Mesodermal cell (in vitro differentiated cells): ENCODE measurements at regions not wholly inside any gene's neighbourhood (a gene's known extent, or its start where the extent isn't known, plus 50 kb on each side); places are given as distances from the start of the nearest gene placed in this dataset.
"Not testable (repeated sequence)": the region's sequence is repeated elsewhere in the genome, so short reads cannot be mapped to it uniquely, and the experiment has no call there.

ENCODE experiments used
- H3K27ac ChIP-seq: 2 replicates; pipeline ENCODE4 v1.7.0; 2013; ENCODE audit warnings: mild to moderate bottlenecking, low read depth, low read length, moderate library complexity; ENCODE audit not compliant: severe bottlenecking
- H3K36me3 ChIP-seq: 2 replicates; pipeline ENCODE4 v1.7.1; 2013; ENCODE audit warnings: mild to moderate bottlenecking, low read length, moderate library complexity; ENCODE audit not compliant: control insufficient read depth, insufficient read depth
- H3K4me1 ChIP-seq: one replicate; pipeline ENCODE4 v1.7.1; 2013; ENCODE audit warnings: mild to moderate bottlenecking, low read length; ENCODE audit not compliant: insufficient read depth, control insufficient read depth, poor library complexity, severe bottlenecking
- H3K4me3 ChIP-seq: 2 replicates; pipeline ENCODE4 v1.7.0; 2013; ENCODE audit warnings: low read length, control low read depth, mild to moderate bottlenecking; ENCODE audit not compliant: insufficient read depth, poor library complexity, severe bottlenecking; ENCODE audit errors: extremely low read depth
- H3K9me3 ChIP-seq: 2 replicates; pipeline ENCODE4 v1.7.1; 2013; ENCODE audit warnings: mild to moderate bottlenecking, low read length, moderate library complexity; ENCODE audit not compliant: control insufficient read depth
- WGBS, 2 experiments: methylation state at CpG; one replicate each; pipeline ENCODE4 v1.1.5; 2013; ENCODE audit warnings: missing lambda C conversion rate in 2 of 2; ENCODE audit not compliant: insufficient coverage in 2 of 2; 5-methylcytosine and 5-hydroxymethylcytosine counted together

GRCh38 chr9:10890266-10890665, 277.5 kb upstream of the PTPRD start:
- 93 to 94% methylated on average over 2 to 3 of the region's 5 CpGs for WGBS, 2 experiments
- H3K27ac ChIP-seq, H3K9me3 ChIP-seq, H3K4me1 ChIP-seq, H3K36me3 ChIP-seq, H3K4me3 ChIP-seq: not testable (repeated sequence)

GRCh38 chr9:10899509-10899908, 286.7 kb upstream of the PTPRD start:
- Histone ChIP-seq H3K9me3 (no peaks in the 10 kb centered on the region), H3K4me3 (no peak overlapping the region), H3K4me1 (no peaks in the 10 kb centered on the region), H3K36me3 (no peaks in the 10 kb centered on the region), H3K27ac (no peak overlapping the region)
- 100% methylated on average over 1 to 2 of the region's 3 CpGs for WGBS, 2 experiments

GRCh38 chr9:10903969-10904368, 291.2 kb upstream of the PTPRD start:
- no CpG with 5 or more reads among the region's 1 CpG for WGBS, 2 experiments
- H3K27ac ChIP-seq: no peak overlapping the region
- H3K4me1 ChIP-seq: no peaks in the 10 kb centered on the region
- no peaks in the 10 kb centered on the region for H3K36me3 ChIP-seq
- H3K9me3 ChIP-seq: peaks cover 4% of the 10 kb centered on the region
- no peak overlapping the region for H3K4me3 ChIP-seq

- H3K4me1 ChIP-seq: no peaks in the 10 kb centered on the region
- no peak overlapping the region for H3K4me3 ChIP-seq
- no peak overlapping the region for H3K27ac ChIP-seq
- WGBS, 2 experiments: 92 to 96% methylated on average over 16 to 20 of the region's 25 CpGs
- H3K9me3 ChIP-seq: peaks cover 4% of the 10 kb centered on the region
- no peaks in the 10 kb centered on the region for H3K36me3 ChIP-seq
Observed at GRCh38 chr9:10910779-10911178, 298.0 kb upstream of the PTPRD start.

GRCh38 chr9:10911373-10911772, 298.6 kb upstream of the PTPRD start:
- WGBS, 2 experiments: 92% methylated on average over 1 to 5 of the region's 6 CpGs

GRCh38 chr9:10917001-10917400, 304.2 kb upstream of the PTPRD start:
- Histone ChIP-seq H3K9me3 (no peaks in the 10 kb centered on the region), H3K36me3 (no peaks in the 10 kb centered on the region), H3K4me1 (no peaks in the 10 kb centered on the region), H3K4me3 (no peak overlapping the region), H3K27ac (no peak overlapping the region)
- WGBS, 2 experiments: 100% methylated on average over 1 of the region's 2 CpGs; no CpG with 5 or more reads in 1 of the 2 experiments

More at GRCh38 chr9:10911373-10911772, 298.6 kb upstream of the PTPRD start:
- Histone ChIP-seq H3K4me3 (no peak overlapping the region), H3K4me1 (no peaks in the 10 kb centered on the region), H3K27ac (no peak overlapping the region), H3K36me3 (no peaks in the 10 kb centered on the region), H3K9me3 (peaks cover 4% of the 10 kb centered on the region)

GRCh38 chr9:10921671-10922070, 308.9 kb upstream of the PTPRD start:
- WGBS, 2 experiments: no CpG with 5 or more reads among the region's 2 CpGs
- Histone ChIP-seq H3K36me3 (no peaks in the 10 kb centered on the region), H3K4me1 (no peaks in the 10 kb centered on the region), H3K27ac (no peak overlapping the region), H3K4me3 (no peak overlapping the region), H3K9me3 (no peaks in the 10 kb centered on the region)

- Histone ChIP-seq H3K36me3 (no peaks in the 10 kb centered on the region), H3K27ac (no peak overlapping the region), H3K4me3 (no peak overlapping the region), H3K9me3 (no peaks in the 10 kb centered on the region), H3K4me1 (no peaks in the 10 kb centered on the region)
- 100% methylated on average over 1 of the region's 4 CpGs for WGBS, 2 experiments
Observed at GRCh38 chr9:10925896-10926295, 313.1 kb upstream of the PTPRD start.

GRCh38 chr9:10928372-10928771, 315.6 kb upstream of the PTPRD start:
- no peak overlapping the region for H3K4me3 ChIP-seq
- no peaks in the 10 kb centered on the region for H3K36me3 ChIP-seq
- H3K27ac ChIP-seq: no peak overlapping the region
- 67% methylated on average over 1 of the region's 2 CpGs; no CpG with 5 or more reads in 1 of the 2 experiments for WGBS, 2 experiments
- H3K9me3 ChIP-seq: no peaks in the 10 kb centered on the region
- H3K4me1 ChIP-seq: no peaks in the 10 kb centered on the region

- H3K9me3 ChIP-seq: no peaks in the 10 kb centered on the region
- H3K4me3 ChIP-seq: no peak overlapping the region
- H3K36me3 ChIP-seq: no peaks in the 10 kb centered on the region
- no CpG with 5 or more reads among the region's 2 CpGs for WGBS, 2 experiments
- no peaks in the 10 kb centered on the region for H3K4me1 ChIP-seq
- H3K27ac ChIP-seq: no peak overlapping the region
Observed at GRCh38 chr9:10930081-10930480, 317.3 kb upstream of the PTPRD start.

GRCh38 chr9:10946676-10947410, 334.0 kb upstream of the PTPRD start:
- Histone ChIP-seq H3K36me3 (no peaks in the 10 kb centered on the region), H3K4me3 (no peak overlapping the region), H3K9me3 (no peaks in the 10 kb centered on the region), H3K4me1 (no peaks in the 10 kb centered on the region), H3K27ac (no peak overlapping the region)
- WGBS, 2 experiments: 83 to 96% methylated on average over 7 to 18 of the region's 26 CpGs
